GM18502 (cell line): ENCODE measurements at regions not wholly inside any gene's neighbourhood (a gene's known extent, or its start where the extent isn't known, plus 50 kb on each side); places are given as distances from the start of the nearest gene placed in this dataset.
"Not testable (repeated sequence)": the region's sequence is repeated elsewhere in the genome, so short reads cannot be mapped to it uniquely, and the experiment has no call there.

Experiments used
- ATAC-seq: cut with Tn5 transposase; IDR thresholded peaks from one replicate; pipeline ENCODE4 v1.9.1; 2021; ENCODE audit warnings: mild to moderate bottlenecking; ENCODE audit not compliant: unreplicated experiment, poor library complexity

DNA sequence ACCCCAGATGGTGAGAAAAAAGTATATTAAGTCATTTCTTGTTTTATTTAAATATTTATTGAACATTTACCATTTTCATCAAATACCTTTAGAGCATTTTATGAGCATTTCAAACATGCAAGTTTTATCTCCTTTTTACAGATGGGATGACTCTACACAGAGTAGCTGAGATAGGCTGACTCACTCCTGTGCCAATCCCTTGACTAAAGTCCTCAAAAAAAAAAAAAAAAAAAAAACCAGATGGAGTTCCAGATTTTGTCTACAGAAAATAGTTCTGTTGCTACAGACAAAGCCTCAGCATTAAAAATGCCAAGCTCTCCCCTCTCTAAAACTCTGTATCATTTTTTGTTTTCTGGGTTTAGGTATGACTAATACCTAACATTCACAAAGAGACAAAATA, 303.0 kb upstream of the PLD5 start:
- ATAC-seq, result no peak

GRCh38 chr1:242826701-242827336, 302.3 kb upstream of the PLD5 start:
- no peak for ATAC-seq

DNA sequence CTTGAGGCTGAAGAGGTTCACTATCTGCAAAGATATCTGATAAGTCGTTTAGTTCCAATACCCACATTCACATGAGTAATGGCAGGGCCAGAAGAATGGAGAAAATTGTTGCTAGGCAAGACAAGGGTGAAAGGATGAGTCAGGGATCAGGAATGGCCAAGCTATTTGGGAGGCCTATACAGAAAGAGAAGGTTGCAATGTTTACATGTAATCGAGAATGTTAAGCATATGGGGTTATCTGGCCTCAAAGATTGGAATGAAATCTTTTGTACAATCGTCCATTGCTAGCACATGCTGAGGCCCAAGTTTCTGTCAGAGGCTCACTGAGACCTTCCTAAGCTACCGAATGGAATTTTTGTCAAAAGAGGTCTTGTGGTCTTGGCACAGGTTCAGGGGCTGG, 299.9 kb upstream of the PLD5 start:
- ATAC-seq, result no peak

DNA sequence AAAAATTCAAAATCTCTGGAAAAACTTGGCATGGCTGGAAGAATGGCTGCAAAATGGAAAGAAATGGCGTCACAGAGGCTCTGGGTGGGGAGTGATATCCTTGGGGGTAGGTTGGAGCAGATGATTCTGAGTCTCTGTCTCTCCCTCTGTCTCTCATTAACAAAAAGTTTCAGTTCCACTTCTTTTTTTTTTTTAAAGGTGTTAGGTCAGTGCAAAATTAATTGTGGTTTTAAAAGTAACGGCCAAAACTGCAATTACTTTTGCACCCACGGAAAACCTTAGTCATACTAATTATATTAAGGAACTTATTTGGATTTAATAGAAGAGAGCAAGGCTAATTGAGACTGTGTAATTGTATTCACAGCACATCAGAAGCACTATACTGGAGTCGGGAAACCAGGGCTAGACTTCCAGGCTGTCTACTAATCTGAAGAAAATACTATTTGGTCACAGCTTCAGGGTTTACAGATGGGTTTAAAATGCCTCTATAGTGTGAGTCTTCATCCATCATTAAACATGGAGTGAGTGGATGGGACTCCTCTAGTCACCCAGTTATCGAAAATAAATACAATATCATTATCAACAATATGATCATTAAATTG, 289.1 kb upstream of the PLD5 start:
- ATAC-seq, result peak; percentile 86

DNA sequence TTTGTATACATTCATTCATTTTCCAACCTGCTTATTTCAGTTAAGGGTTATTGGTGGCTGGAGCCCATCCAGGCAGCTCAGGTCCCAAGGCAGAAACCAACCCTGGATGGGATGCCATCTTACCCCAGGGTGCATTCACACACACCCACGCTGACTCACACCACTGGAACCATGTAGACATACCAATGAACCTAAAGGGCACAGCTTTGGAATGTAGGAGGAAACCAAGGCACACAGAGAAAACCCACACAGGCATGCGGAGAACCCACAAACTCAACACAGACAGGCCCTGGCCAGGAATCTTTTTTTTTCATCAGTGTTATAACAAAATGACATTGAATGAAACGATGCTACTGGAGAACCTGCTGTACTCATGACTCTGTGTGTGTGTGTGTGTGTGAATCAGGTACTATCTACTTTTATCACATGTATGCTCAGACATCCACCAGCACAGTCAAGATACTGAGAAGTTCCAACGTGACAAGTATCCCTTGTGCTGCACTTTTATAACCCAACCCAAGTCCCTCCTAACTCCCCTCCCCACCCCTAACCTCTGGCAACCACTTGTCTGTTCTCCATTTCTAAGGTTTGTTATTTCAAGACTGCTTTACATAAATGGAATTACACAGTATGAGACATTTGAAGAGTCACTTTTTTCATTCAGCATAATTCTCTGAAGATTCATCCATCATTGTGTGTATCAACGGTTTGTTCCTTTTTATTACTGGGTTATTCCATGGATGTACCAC, 286.8 kb upstream of the PLD5 start:
- ATAC-seq, result no peak

DNA sequence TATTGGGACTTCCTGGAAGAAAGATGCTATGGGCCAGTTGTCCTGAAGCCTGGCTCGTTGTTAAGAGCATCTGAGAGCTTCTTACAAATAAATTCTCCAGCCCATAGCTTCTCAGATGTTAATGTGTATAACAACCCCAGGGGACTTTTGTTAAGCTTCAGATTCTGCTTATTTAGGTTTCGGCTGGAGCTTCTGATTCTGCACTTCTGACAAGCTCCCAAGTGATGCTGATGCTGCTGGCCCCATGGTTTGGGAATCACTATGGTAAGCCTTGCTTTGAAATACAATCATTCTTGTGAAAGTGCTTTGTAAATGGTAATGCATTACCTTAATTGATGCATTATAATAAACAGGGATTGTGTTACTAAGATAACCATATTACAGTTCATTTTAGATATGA, 281.8 kb upstream of the PLD5 start:
- ATAC-seq, result no peak

- ATAC-seq, result not testable (repeated sequence)
These were observed 280.9 kb upstream of the PLD5 start for GRCh38 chr1:242805360-242805759.

DNA sequence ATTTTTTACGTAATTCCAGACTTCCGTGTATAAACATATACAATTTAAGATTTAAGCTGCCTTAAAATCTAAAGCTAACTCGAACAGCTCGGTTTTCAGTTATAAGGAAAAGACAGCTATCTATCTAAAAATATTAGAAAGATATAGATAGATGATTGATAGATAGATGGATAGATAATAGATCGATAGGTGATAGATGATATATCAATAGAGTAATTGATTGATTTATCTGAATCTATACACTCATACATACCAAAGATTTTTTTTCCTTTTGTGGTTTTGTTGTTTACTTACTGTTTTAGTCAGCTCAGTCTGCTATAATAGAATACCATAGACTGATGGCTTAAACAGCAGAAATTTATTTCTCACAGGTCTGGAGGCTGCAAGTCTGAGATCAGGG, 278.5 kb upstream of the PLD5 start:
- no peak for ATAC-seq

GRCh38 chr1:242800521-242800920, 276.0 kb upstream of the PLD5 start:
- ATAC-seq, result no peak

GRCh38 chr1:242797856-242798255, 273.4 kb upstream of the PLD5 start:
- ATAC-seq, result no peak

DNA sequence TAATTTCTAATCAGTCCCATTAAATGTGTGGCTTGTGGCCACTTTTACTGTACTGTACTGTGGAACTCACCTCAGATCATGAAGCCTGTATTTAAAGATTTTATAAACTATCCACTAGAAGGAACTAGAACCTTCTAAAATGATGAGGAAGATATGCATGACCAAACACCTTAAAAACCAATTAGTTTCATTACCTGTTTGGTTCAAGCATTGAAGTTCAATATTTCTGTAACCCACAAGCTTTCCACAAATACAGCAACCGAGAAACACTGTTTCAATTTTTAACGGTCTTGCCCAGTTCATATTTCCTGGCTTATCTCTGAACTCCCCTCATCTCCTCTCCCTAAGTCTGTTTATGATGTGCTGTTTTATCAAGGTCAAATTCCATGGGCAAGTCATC, 264.3 kb upstream of the PLD5 start:
- ATAC-seq, result peak; percentile 87

GRCh38 chr1:242787968-242788367, 263.5 kb upstream of the PLD5 start:
- no peak for ATAC-seq

DNA sequence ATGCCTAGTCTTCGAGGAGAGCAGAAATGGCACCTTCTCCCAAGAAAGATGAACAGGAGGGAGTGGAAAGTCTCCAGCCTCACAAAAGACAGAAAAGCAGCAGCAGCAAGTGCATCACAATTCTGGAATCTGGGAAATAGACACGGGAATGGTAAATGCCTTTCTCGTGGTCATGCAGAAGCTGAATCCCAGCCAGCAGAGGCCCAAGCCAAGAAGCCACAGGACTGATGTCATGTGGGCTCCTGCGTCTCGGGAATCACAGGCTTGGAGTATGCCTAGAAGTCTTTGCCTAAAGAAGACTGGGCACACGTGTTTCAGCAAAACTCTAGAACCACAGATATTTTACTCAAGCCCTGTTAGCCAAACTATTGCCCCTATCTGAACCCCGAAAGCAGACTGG, 260.3 kb upstream of the PLD5 start:
- ATAC-seq, result no peak

- peak; percentile 51 for ATAC-seq
These were observed 259.6 kb upstream of the PLD5 start for GRCh38 chr1:242784084-242784483.

DNA sequence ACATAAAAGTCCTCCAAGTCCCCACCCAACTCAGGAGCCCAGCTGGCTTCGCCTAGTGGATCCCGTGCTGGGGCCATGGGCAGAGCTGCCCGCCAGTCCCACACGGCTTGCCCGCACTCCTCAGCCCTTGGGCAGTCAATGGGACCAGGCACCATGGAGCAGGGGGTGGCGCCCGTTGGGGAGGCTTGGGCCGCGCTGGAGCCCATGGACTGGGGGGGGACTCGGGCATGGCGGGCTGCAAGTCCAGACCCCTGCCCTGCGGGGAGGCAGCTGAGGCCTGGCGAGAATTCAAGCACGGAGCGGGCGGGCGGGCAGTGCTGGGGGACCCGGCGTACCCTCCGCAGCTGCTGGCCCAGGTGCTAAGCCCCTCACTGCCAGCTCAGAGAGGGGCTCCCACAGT, 249.8 kb upstream of the PLD5 start:
- no peak for ATAC-seq

DNA sequence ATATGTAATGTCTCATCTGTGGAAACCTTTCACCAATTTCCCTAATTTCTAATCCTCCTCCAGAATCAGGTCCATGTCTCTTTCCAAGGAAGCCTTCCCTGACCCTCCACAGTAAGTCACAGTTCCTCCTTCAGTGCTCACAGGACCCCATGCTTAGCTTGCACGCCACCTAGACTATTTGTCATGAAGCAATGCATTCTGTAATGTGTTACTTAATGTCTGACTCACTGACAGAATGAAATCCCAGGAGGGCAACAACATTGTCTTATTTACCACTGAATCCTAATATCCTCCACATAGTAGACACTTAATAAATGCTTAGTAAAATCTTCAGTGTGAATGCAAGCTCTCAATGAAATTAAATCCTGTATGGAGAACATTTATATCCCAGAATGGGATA, 245.9 kb upstream of the PLD5 start:
- ATAC-seq, result no peak

- ATAC-seq, result no peak
These were observed 239.7 kb upstream of the PLD5 start for GRCh38 chr1:242764161-242764560.

GRCh38 chr1:242761556-242761955, 237.1 kb upstream of the PLD5 start:
- ATAC-seq, result no peak

GRCh38 chr1:242754926-242755325, 230.4 kb upstream of the PLD5 start:
- no peak for ATAC-seq

DNA sequence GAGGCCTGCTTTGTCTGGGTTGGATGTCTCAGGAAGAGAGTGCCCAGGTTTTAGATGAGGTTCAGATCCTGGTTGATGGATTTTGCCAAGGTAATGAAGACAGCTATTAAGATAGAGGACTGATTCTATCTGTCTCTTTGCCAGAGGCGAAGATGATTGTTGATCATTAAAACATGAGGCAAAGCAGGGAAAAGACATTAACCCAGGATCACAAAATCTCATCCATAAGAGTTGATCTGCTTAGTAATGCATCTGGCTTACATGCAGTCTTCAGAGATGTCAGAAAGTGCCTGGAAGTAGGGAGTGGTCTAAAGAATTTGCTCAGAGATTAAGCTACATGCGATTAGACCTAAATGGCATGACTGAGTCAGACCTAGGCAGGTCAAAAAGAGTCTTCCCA, 229.6 kb upstream of the PLD5 start:
- no peak for ATAC-seq

GRCh38 chr1:242747233-242747632, 222.7 kb upstream of the PLD5 start:
- no peak for ATAC-seq

DNA sequence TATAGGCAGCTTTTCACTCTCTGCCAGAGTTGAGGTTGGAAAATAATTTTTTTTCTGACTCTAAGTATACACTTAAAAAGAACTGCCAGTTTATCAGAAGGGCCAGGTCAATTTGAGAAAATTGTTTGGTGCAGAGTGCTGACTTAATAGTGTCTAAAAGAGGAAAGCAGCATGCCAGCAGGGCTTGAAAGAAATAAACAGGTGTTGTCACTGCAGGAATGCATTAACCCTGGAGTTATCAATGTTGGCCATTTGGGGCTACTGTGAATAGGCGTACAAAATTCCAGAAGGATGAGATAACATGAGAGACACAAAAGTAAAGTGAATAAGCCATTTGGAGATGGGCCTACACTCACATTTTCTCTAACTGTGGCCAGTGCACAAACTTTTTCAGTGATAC, 220.6 kb upstream of the PLD5 start:
- no peak for ATAC-seq
